NCI-H524 (cell line): ENCODE measurements at regions not wholly inside any gene's neighbourhood (a gene's known extent, or its start where the extent isn't known, plus 50 kb on each side); places are given as distances from the start of the nearest gene placed in this dataset.
"Not testable (repeated sequence)": the region's sequence is repeated elsewhere in the genome, so short reads cannot be mapped to it uniquely, and the experiment has no call there.

Experiments
- DNase-seq, 2 experiments: peaks; one replicate each; lab custom pipeline; 2025; lab: John Stamatoyannopoulos, UW

- no peak for DNase-seq
Observed at GRCh38 chr1:229857585-229857984, 209.5 kb upstream of the GALNT2 start.

- no peak for DNase-seq
Observed at GRCh38 chr1:229859026-229859425, 208.0 kb upstream of the GALNT2 start.

GRCh38 chr1:229860926-229861325, 206.1 kb upstream of the GALNT2 start:
- no peak for DNase-seq

- DNase-seq: no peak
Observed at GRCh38 chr1:229862017-229862774, 204.8 kb upstream of the GALNT2 start.

- DNase-seq: no peak
Observed at GRCh38 chr1:229863651-229864545, 203.1 kb upstream of the GALNT2 start.

GRCh38 chr1:229864686-229865230, 202.3 kb upstream of the GALNT2 start:
- DNase-seq: peak; percentile 61 to 81

- DNase-seq: not testable (repeated sequence)
Observed at GRCh38 chr1:229865321-229865720, 201.7 kb upstream of the GALNT2 start.

- DNase-seq: no peak
Observed at GRCh38 chr1:229867726-229868125, 199.3 kb upstream of the GALNT2 start.

- DNase-seq: no peak
Observed at GRCh38 chr1:229869240-229869639, 197.8 kb upstream of the GALNT2 start.

GRCh38 chr1:229869687-229870086, 197.4 kb upstream of the GALNT2 start:
- no peak for DNase-seq

GRCh38 chr1:229870381-229870780, 196.7 kb upstream of the GALNT2 start:
- DNase-seq: no peak

GRCh38 chr1:229871078-229871676, 195.9 kb upstream of the GALNT2 start:
- DNase-seq: no peak

- no peak for DNase-seq
Observed at GRCh38 chr1:229874136-229874535, 192.9 kb upstream of the GALNT2 start.

- no peak for DNase-seq
Observed at GRCh38 chr1:229874609-229875008, 192.4 kb upstream of the GALNT2 start.

GRCh38 chr1:229875086-229875485, 192.0 kb upstream of the GALNT2 start:
- no peak for DNase-seq

GRCh38 chr1:229879746-229880145, 187.3 kb upstream of the GALNT2 start:
- DNase-seq: no peak

GRCh38 chr1:229880271-229881170, 186.5 kb upstream of the GALNT2 start:
- peak in 1 of 2 experiments; percentile 6 for DNase-seq

- DNase-seq: no peak
Observed at GRCh38 chr1:229882621-229883020, 184.4 kb upstream of the GALNT2 start.

GRCh38 chr1:229883504-229884200, 183.4 kb upstream of the GALNT2 start:
- DNase-seq: no peak

- peak in 1 of 2 experiments; percentile 14 for DNase-seq
Observed at GRCh38 chr1:229884765-229885164, 182.3 kb upstream of the GALNT2 start.
